H1 (cell line): ENCODE measurements at regions not wholly inside any gene's neighbourhood (a gene's known extent, or its start where the extent isn't known, plus 50 kb on each side); places are given as distances from the start of the nearest gene placed in this dataset.

Experiments used
- EP300 ChIP-seq, 2 experiments: IDR thresholded peaks; 1 replicate in 1 of 2; 2 replicates in 1 of 2; pipeline ENCODE4 v1.6.1; 2011 to 2012; ENCODE audit warnings: low read depth in 2 of 2, low read length in 2 of 2, mild to moderate bottlenecking in 2 of 2, borderline replicate concordance in 1 of 2, inconsistent platforms in 1 of 2, moderate library complexity in 1 of 2
- POLR2AphosphoS5 ChIP-seq: IDR thresholded peaks from 2 replicates; pipeline ENCODE4 v1.6.1; 2011; ENCODE audit warnings: low read depth, low read length
- SUZ12 ChIP-seq: fragments of 200-600 bp; sonication (generic); IDR thresholded peaks from 2 replicates; pipeline ENCODE4 v1.6.1; 2012; ENCODE audit warnings: mild to moderate bottlenecking, inconsistent platforms, low read length, moderate library complexity, mixed read lengths
- TAF1 ChIP-seq: IDR thresholded peaks from 2 replicates; pipeline ENCODE4 v1.6.1; 2011; ENCODE audit warnings: mild to moderate bottlenecking, low read depth, low read length
- TF ChIP-seq, protein P1 (sequence below), 3 experiments: IDR thresholded peaks; 1 replicate in 2 of 3; 2 replicates in 1 of 3; pipeline versions ENCODE4 v1.5.1 to v1.6.1; 2011; ENCODE audit warnings: low read length in 3 of 3, mild to moderate bottlenecking in 3 of 3, inconsistent platforms in 2 of 3, low read depth in 1 of 3, moderate library complexity in 1 of 3; ENCODE audit not compliant: insufficient read depth in 1 of 3; ENCODE audit errors: control extremely low read depth in 1 of 3

GRCh38 chr4:36884151-36884550, 360.4 kb upstream of the NWD2 start:
- TF ChIP-seq, protein P1, sequence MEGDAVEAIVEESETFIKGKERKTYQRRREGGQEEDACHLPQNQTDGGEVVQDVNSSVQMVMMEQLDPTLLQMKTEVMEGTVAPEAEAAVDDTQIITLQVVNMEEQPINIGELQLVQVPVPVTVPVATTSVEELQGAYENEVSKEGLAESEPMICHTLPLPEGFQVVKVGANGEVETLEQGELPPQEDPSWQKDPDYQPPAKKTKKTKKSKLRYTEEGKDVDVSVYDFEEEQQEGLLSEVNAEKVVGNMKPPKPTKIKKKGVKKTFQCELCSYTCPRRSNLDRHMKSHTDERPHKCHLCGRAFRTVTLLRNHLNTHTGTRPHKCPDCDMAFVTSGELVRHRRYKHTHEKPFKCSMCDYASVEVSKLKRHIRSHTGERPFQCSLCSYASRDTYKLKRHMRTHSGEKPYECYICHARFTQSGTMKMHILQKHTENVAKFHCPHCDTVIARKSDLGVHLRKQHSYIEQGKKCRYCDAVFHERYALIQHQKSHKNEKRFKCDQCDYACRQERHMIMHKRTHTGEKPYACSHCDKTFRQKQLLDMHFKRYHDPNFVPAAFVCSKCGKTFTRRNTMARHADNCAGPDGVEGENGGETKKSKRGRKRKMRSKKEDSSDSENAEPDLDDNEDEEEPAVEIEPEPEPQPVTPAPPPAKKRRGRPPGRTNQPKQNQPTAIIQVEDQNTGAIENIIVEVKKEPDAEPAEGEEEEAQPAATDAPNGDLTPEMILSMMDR (IDR thresholded peaks at IDR 0.05; ENCODE audit: control extremely low read depth in 1 of 3, insufficient read depth in 1 of 3, low read depth in 1 of 3, low read length in 3 of 3): no peak
- TF ChIP-seq TAF1: no peak
- TF ChIP-seq EP300 (IDR thresholded peaks at IDR 0.05; ENCODE audit: borderline replicate concordance in 1 of 2, low read depth in 2 of 2, low read length in 2 of 2): no peak
- TF ChIP-seq POLR2AphosphoS5: no peak
- no peak for TF ChIP-seq SUZ12
